Iris pigment epithelial cell (primary cell): ENCODE measurements at regions not wholly inside any gene's neighbourhood (a gene's known extent, or its start where the extent isn't known, plus 50 kb on each side); places are given as distances from the start of the nearest gene placed in this dataset.
"Not testable (repeated sequence)": the region's sequence is repeated elsewhere in the genome, so short reads cannot be mapped to it uniquely, and the experiment has no call there.

Experiments used
- DNase-seq: peaks from one replicate; pipeline ENCODE4 v3.0.0-alpha.2; 2011; ENCODE audit warnings: low read depth

DNA sequence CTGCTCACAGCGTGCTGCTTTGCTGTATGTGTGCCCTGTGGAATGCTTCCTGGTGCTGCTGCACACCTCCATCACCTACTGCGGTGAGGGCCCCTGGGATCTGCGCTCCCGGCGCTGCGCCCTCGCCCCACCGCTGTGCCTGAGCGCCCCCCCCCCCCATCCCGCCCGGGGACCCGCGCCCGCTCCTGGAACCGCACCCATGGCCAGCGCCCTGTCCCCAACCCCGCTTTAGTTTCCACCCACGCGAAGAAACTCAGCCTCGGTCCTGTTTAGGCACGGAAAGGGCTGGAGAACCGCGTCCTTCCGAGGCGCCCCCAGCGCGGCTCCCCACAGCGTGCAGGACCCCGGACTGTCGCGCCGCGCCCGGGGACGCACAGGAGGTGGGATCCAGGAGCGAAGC lies 265.5 kb downstream of the POTEB3 start:
- not testable (repeated sequence) for DNase-seq

GRCh38 chr15:21151203-21151966 lies 285.3 kb upstream of the POTEB2 start:
- not testable (repeated sequence) for DNase-seq

- not testable (repeated sequence) for DNase-seq
These were observed 282.0 kb upstream of the POTEB2 start for GRCh38 chr15:21148136-21148535.

GRCh38 chr15:21133893-21134292 lies 267.8 kb upstream of the POTEB2 start:
- DNase-seq = not testable (repeated sequence)

- DNase-seq = not testable (repeated sequence)
These were observed 246.3 kb upstream of the POTEB2 start for GRCh38 chr15:21112271-21113053.

DNA sequence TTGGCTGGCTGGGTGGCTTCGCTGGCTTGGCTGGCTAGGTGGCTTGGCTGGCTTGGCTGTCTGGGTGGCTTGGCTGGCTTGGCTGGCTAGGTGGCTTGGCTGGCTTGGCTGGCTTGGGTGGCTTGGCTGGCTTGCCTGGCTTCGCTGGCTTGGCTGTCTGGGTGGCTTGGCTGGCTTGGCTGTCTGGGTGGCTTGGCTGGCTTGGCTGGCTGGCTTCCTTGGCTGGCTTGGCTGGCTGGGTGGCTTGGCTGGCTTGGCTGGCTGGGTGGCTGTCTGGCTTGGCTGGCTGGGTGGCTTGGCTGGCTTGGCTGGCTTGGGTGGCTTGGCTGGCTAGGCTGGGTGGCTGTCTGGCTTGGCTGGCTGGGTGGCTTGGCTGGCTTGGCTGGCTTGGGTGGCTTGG lies 245.7 kb upstream of the POTEB2 start:
- DNase-seq = peak; percentile 1

DNA sequence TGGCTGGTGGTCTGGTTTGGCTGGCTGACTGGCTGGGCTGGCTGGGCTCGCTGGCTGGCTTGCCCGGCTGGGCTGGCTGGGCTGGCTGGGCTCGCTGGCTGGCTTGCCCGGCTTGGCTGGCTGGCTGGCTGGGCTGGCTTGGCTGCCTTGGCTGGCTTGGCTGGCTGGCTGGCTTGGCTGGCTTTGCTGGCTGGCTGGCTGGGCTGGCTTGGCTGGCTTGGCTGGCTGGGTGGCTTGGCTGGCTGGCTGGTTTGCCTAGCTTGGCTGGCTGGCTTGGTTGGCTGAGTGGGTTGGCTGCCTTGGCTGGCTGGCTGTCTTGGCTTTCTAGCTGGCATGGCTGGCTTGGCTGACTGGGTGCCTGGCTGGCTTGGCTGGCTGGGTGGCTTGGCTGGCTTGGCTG lies 245.1 kb upstream of the POTEB2 start:
- DNase-seq = not testable (repeated sequence)

- not testable (repeated sequence) for DNase-seq
These were observed 244.2 kb upstream of the POTEB2 start for GRCh38 chr15:21110187-21110804.

- DNase-seq = not testable (repeated sequence)
These were observed 242.3 kb upstream of the POTEB2 start for GRCh38 chr15:21108384-21108783.

GRCh38 chr15:21107399-21108381 lies 241.6 kb upstream of the POTEB2 start:
- DNase-seq = not testable (repeated sequence)

DNA sequence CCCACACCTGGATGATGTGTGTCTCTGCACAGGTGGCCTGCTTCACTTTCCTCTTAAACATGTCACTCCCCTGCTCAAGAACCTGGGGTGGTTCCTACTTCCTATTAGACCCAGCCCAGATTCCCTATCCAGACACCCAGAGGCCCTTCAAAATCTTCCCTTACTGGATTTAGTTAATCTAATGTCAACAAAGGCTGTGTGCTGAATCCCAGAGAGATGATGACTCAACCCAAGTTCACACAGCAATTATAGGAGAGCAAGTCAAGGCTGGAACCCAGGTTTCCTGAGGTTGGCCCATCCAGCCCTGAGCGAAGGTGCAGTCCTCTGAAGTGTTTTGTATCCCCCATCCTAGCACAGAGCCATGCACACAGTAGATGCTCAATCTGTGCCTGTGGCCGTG lies 230.5 kb upstream of the POTEB2 start:
- DNase-seq = not testable (repeated sequence)

GRCh38 chr15:21079544-21079943 lies 213.4 kb upstream of the POTEB2 start:
- DNase-seq = not testable (repeated sequence)

DNA sequence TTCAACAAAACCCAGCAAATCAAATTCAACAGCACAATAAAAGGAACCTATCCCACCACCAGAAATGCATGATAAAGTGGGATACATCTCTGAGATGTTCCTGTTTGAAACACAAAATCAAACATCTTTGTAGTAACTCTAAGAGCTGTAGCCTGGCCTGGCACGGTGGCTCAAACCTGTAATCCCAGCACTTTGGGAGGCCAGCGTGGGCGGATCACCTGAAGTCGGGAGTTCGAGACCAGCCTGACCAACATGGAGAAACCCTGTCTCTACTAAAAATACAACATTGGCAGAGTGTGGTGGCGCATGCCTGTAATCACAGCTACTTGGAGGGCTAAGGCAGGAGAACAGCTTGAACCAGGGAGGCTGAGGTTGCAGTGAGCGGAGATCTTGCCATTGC lies 202.8 kb upstream of the POTEB2 start:
- DNase-seq = not testable (repeated sequence)

DNA sequence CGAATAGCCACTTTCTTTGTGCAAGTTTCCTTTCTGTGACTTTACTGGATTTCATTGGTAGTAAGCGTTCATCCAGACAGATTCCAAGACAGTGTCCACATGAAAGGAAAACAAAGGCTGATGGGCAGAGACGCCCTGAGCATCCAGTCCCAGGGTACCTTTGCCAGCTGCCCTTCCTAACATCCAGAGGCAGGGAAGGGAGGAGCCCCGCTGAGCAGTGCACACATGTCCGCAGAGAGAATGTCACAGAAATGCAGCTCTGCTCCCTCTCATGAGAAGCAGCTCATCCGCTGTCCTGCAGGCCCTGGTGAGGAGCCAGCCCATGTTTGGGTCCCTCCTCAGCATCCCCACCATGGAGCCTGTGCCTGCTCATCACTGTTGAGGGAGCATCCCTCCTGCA lies 197.4 kb upstream of the POTEB2 start:
- not testable (repeated sequence) for DNase-seq

DNA sequence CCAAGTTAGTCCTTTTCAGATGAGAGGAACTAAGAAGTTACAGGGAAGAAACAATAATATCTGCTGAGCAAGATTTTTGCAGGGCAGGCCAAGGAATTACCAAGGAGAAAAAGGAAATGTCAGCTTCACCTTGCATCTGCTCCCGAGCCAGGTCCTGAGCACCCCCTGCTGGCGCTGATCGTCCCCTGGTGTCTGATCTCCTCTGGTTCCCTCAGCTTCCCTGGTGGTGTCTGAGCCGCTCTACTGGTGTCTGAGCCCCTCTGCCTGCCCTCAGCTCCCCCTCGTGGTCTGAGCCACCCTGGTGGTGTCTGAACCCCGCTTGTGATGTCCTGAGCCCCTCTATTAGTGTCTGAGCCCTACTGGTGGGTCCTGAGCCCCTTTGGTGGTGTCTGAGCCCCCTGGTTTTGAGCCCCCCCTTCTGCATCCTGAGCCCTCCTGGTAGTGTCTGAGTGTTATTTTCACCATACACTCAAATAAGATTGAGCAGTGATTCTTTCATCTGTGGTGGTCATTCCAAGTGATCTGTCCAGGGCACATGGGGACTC lies 196.6 kb upstream of the POTEB2 start:
- not testable (repeated sequence) for DNase-seq

- DNase-seq = not testable (repeated sequence)
These were observed 185.8 kb upstream of the POTEB2 start for GRCh38 chr15:21051866-21052265.

DNA sequence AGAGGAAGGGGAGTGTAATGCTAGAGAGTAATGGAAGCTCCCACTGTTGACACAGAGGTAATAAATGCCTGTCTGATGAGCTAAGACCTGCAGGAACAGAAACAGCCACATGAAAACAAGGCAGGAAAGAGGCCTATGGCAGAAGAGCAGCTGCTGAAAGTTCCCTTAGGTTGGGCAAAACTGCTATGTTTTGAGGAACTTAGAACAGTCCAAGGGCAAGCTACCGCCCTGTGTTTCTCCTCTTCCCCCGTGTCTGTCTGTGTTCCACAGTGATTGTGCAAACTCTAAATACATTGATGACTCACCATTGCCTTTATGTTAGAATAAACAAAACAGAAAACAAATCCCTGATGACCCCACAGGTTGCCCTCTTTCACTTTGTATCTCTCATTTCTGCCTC lies 165.6 kb upstream of the POTEB2 start:
- not testable (repeated sequence) for DNase-seq

GRCh38 chr15:21029001-21029400 lies 162.9 kb upstream of the POTEB2 start:
- not testable (repeated sequence) for DNase-seq

GRCh38 chr15:21027942-21028341 lies 161.8 kb upstream of the POTEB2 start:
- DNase-seq = not testable (repeated sequence)

DNA sequence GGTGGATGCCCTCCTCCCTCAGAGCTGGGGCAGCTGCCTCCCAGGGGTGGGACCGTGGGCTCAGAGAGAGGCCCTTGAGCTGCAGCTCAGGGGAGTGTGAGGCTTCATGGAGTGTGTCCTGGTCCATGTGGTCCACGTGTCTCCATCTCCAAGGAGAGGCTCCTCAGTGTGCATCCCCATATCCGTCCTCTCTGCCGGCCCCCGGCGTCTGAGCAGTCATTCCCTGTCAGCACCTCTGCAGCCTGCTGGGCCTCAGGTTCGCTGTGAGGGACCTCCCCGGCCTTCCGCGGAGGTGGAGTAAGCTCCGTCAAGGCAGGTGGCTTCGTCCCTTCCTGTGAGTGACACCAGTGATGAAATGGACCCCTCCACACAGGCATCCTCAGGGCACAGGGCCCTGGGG lies 160.7 kb upstream of the POTEB2 start:
- not testable (repeated sequence) for DNase-seq
